ENCODE measurements at regions not wholly inside any gene's neighbourhood (a gene's known extent, or its start where the extent isn't known, plus 50 kb on each side); places are given as distances from the start of the nearest gene placed in this dataset.

DNA sequence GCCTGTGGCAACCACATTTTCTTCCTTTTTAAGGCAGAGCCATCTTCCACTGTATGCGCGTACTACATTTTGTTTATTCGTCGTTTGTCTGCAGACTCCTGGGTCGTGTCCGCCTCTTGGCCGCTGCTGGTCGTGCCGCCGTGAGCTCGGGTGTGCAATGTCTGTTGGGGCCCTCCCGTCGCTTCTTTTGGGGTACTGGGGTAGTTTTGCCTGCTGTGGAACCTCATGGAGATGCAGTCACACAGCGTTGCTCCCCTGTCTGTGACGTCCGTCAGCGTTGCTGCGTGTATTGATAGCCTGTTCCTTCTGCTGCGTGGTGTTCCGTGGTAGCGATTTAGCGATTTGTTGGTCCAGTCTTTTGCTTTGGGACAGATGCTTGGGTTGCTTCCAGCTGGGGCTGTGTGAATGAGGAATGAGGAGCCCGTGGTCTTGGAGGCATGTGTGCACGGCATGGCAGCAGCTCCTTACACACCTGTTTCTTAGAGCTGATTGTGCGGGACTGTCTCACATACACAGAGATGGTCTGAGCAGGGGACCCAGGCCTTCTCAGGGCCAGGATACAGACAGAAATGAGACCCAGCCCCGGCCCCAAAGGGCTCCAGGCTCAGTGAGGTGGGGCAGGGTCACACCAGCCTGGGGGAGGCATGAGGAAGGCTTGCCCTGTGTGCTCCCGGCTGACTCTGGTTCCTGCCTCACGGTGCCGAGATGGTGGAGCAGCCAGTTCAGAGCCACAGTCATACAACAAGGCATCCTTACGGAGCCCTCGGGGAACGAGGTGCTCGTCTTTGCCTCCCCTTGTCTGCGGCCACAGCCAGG, 78.4 kb upstream of the GSE1 start:
- in situ Hi-C loops (cut with HindIII; ENCODE audit: low sequenced_read_pairs), result loop anchor here (5.0 kb wide), 1 partner anchor 37 kb away; no protein-coding TSS in a partner anchor
- TF ChIP-seq, protein P1, sequence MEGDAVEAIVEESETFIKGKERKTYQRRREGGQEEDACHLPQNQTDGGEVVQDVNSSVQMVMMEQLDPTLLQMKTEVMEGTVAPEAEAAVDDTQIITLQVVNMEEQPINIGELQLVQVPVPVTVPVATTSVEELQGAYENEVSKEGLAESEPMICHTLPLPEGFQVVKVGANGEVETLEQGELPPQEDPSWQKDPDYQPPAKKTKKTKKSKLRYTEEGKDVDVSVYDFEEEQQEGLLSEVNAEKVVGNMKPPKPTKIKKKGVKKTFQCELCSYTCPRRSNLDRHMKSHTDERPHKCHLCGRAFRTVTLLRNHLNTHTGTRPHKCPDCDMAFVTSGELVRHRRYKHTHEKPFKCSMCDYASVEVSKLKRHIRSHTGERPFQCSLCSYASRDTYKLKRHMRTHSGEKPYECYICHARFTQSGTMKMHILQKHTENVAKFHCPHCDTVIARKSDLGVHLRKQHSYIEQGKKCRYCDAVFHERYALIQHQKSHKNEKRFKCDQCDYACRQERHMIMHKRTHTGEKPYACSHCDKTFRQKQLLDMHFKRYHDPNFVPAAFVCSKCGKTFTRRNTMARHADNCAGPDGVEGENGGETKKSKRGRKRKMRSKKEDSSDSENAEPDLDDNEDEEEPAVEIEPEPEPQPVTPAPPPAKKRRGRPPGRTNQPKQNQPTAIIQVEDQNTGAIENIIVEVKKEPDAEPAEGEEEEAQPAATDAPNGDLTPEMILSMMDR (IDR thresholded peaks at IDR 0.05; ENCODE audit: low read depth, low read length, missing control alignments), result no peak
- no peak overlapping the region for H3K4me3 ChIP-seq (ENCODE audit: low read depth, low read length)
- DNase-seq (ENCODE audit: low read depth), result no peak

DNA sequence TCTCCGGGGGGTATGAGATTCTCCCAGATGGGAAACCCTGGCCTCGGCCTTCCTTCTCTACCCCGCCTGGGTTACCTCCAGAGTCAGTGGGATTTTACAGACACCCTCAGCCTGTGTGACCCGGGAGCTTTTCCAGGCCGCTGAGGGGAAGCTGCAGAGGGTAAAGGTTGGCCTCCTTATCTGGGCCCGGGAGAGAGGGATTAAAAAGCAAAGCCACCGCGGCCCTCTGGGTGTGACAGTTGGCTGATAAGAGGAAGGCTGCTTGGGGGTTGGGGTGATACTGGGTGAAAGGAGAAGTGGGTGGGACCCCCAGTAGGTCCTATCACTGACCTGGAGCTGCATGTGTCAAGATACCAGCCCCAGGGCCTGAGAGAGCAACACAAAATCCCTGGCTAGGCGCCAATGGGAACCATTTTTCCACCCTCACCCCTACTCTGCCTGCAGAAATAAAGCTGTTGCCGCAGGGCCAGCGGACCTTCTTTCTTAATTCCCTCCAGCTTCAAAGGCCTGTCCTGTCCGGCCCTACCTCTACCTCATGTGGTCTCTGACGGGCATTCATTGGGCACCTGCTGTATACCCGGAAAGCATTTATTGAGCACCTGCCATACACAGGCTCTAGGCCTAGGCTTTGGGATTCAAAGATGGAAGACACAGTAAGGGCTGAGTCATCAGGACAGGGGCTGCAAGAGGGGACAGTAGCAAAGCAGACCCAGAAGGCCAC, 77.6 kb upstream of the GSE1 start:
- no peak for DNase-seq (ENCODE audit: low read depth)
- no peak overlapping the region for H3K4me3 ChIP-seq (ENCODE audit: low read depth, low read length)
- TF ChIP-seq, protein P1 (IDR thresholded peaks at IDR 0.05; ENCODE audit: low read depth, low read length, missing control alignments), result no peak
- in situ Hi-C loops (cut with HindIII; ENCODE audit: low sequenced_read_pairs), result loop anchor here (5.0 kb wide), 1 partner anchor 38 kb away; no protein-coding TSS in a partner anchor

DNA sequence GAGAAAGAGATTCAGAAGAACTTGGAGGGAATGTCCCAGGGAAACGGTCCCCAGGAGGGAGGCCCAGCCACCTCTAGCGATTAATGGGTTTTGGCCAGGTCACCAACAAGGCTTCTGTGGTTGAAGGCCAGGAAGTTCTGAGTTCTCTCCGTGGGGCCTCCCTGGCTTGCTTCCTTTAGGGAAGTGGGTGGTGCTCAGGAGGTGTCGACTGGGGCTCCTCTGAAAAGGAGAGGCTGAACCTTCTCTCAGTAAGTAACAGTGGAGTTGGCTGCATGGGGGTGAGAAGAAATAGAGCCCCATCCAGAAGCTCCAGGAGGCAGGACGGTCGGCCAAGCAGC, 77.1 kb upstream of the GSE1 start:
- no peak for DNase-seq (ENCODE audit: low read depth)
- no peak overlapping the region for H3K4me3 ChIP-seq (ENCODE audit: low read depth, low read length)
- TF ChIP-seq, protein P1 (IDR thresholded peaks at IDR 0.05; ENCODE audit: low read depth, low read length, missing control alignments), result no peak
- in situ Hi-C loops (cut with HindIII; ENCODE audit: low sequenced_read_pairs), result loop anchor here (5.0 kb wide), 1 partner anchor 39 kb away; no protein-coding TSS in a partner anchor

DNA sequence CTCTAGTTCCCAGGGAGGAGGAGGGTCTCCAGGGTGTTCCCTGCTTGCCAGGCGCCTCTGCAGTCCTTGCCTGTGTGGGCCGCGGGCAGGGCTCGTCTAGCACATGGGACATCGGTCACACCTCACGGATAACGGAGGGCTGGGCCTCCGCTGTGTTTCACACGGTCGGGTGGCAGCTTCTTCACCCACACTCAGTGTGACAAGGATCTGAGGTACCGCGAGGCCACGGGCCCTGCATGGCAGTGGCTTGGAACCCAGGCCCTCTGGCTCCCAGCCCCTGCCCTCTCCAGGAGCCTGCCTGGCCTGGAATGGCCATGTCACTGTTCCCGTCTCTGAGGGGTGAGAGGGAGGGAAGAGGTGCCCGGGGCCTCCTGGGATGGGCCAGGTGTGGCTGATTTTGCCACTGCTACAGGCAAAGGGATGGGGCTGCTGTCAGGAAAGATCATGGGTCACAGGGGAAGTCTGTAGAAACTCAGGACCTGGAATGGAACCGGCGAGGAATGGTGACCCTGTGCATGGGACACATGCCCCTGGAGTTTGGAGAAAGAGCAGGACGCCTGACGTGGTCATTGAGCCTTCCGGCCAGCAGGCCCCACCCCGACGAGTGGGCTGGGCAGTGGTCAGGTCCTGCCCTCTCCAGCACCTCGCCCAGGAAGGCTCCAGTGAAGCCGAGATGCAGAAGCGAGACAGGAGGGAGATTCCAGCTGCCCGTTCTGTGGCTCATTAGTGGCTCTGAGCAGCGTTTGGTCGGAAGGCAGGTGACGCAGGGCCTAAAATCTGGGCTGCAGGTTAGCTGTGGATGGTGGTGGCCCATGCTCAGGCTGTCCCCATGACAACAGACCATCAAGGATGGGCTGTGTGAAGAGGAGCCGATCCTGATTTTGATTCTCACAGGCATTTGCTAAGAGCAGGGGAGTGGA, 76.5 kb upstream of the GSE1 start:
- H3K4me3 ChIP-seq (ENCODE audit: low read depth, low read length), result no peak overlapping the region
- DNase-seq (ENCODE audit: low read depth), result no peak
- TF ChIP-seq, protein P1 (IDR thresholded peaks at IDR 0.05; ENCODE audit: low read depth, low read length, missing control alignments), result no peak
- in situ Hi-C loops (cut with HindIII; ENCODE audit: low sequenced_read_pairs), result loop anchor here (5.0 kb wide), 1 partner anchor 39 kb away; no protein-coding TSS in a partner anchor

DNA sequence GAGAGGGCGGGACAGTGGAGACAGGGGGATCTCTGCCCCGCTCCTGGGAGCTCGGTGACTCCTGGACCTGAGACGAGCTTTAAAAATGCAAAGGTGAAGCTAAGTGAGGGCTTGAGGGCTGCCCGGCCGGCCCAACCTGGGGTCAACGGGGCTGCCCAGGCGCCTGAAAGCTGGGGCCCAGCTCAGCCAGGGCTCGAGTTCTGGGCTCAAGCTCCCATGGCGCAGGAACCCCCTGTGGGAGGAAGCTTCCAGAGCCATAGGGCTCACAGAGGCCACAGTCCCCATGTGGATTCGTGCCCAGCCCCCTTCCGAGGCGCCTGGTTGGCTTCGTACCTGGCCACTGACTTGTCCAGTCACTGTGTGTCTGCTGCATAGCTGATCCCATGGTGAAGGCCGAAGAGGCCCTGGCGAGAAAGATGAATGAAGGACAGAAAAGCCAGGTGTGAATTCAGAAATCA, 75.8 kb upstream of the GSE1 start:
- TF ChIP-seq, protein P1 (IDR thresholded peaks at IDR 0.05; ENCODE audit: low read depth, low read length, missing control alignments), result no peak
- no peak for DNase-seq (ENCODE audit: low read depth)
- H3K4me3 ChIP-seq (ENCODE audit: low read depth, low read length), result no peak overlapping the region
- in situ Hi-C loops (cut with HindIII; ENCODE audit: low sequenced_read_pairs), result loop anchor here (5.0 kb wide), 1 partner anchor 40 kb away; no protein-coding TSS in a partner anchor
